GM23248 (cell line): ENCODE measurements at regions not wholly inside any gene's neighbourhood (a gene's known extent, or its start where the extent isn't known, plus 50 kb on each side); places are given as distances from the start of the nearest gene placed in this dataset.

Experiments
- EZH2 ChIP-seq: fragments of 200-600 bp; sonication (generic); IDR thresholded peaks from 2 replicates; pipeline ENCODE4 v1.6.1; 2018; ENCODE audit warnings: antibody characterized with exemption, mild to moderate bottlenecking; ENCODE audit not compliant: insufficient read depth, poor library complexity, severe bottlenecking
- EZH2phosphoT487 ChIP-seq: fragments of 200-600 bp; sonication (generic); IDR thresholded peaks from 2 replicates; pipeline ENCODE4 v1.6.1; 2018; ENCODE audit warnings: antibody characterized with exemption, moderate library complexity, mild to moderate bottlenecking, low read depth; ENCODE audit not compliant: insufficient read depth

DNA sequence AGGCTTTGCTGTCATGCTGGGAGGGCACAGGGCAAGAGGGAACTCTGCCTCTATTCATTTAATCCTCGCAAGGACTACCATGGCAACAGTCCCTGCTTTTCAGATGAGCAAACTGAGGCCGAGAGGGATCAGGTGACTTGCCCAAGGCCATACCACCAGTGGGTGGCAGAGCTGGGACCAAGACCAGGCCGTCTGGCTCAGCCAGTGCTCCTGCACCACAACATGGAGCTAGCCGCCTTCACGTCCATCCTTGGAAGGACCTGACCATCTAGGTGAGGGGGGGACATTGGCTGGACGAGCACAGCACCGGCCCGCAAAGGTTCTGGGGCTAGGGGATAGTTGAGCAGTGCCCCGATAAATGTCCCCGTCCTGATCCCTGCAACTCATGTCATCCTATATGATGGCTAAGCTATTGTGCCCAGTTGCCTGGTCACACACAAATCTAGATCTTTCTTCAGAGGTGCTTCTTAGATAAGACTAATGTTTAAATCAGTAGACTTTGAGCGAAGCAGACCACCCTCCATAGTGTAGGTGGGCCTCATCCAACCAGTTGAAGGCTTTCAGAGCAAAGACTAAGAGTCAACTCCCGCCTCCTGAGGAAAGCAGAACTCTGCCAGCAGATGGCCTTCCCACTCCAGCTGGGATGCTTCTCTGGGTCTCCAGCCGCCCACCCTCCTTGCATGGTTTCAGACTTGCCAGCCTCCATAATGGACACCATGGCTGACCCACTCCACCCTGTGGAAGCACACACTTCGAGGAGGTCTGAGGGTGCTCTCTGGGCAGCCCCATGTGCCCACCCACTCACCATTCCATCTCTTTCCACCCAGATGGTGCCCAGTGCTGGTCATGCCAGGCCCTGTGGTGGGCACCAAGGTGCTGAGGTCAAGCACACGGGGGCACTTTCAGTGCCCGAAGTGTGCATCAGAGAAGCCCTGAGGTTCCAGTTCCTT is 214.8 kb upstream of the RAB6C start:
- TF ChIP-seq EZH2: no peak
- no peak for TF ChIP-seq EZH2phosphoT487
